Neural crest cell (in vitro differentiated cells): ENCODE measurements at regions not wholly inside any gene's neighbourhood (a gene's known extent, or its start where the extent isn't known, plus 50 kb on each side); places are given as distances from the start of the nearest gene placed in this dataset.

Source experiments
- DNase-seq: peaks from one replicate; pipeline ENCODE4 v3.0.0; 2021; ENCODE audit warnings: low read depth, mixed read lengths, low spot score
- H3K27ac Mint-ChIP-seq: one replicate; pipeline ENCODE4 v1.8.0; 2021; ENCODE audit warnings: mild to moderate bottlenecking, mixed read lengths; ENCODE audit not compliant: unreplicated experiment
- H3K27me3 Mint-ChIP-seq: 2 replicates; pipeline ENCODE4 v1.8.0; 2021; ENCODE audit warnings: low read depth, mild to moderate bottlenecking, mixed read lengths
- H3K36me3 Mint-ChIP-seq: 2 replicates; pipeline ENCODE4 v1.8.0; 2021; ENCODE audit warnings: low read depth, mild to moderate bottlenecking, mixed read lengths
- H3K4me1 Mint-ChIP-seq: 2 replicates; pipeline ENCODE4 v1.8.0; 2021; ENCODE audit warnings: mixed read lengths
- H3K4me3 Mint-ChIP-seq: one replicate; pipeline ENCODE4 v1.8.0; 2021; ENCODE audit warnings: mild to moderate bottlenecking, mixed read lengths
- H3K9me3 Mint-ChIP-seq: 2 replicates; pipeline ENCODE4 v1.8.0; 2021; ENCODE audit warnings: mixed read lengths
- CTCF ChIP-seq: fragments of 200-600 bp; sonication (generic); conservative IDR thresholded peaks from 2 replicates; pipeline ENCODE4 v1.5.0; 2021; ENCODE audit warnings: antibody characterized with exemption, mild to moderate bottlenecking

- no peak for TF ChIP-seq CTCF
- Mint-ChIP-seq H3K27ac (no peak overlapping the region), H3K9me3 (no peaks in the 10 kb centered on the region)
These were observed 278.8 kb downstream of the IRX2 start for GRCh38 chr5:2472670-2473069.

GRCh38 chr5:2471152-2471879 is 280.2 kb downstream of the IRX2 start:
- Mint-ChIP-seq H3K4me1 (peaks cover 11% of the 10 kb centered on the region), H3K27ac (no peak overlapping the region), H3K27me3 (peaks cover 6% of the 10 kb centered on the region), H3K36me3 (no peaks in the 10 kb centered on the region), H3K4me3 (no peak overlapping the region), H3K9me3 (no peaks in the 10 kb centered on the region)
- no peak for TF ChIP-seq CTCF
- no peak for DNase-seq

More at GRCh38 chr5:2472670-2473069, 278.8 kb downstream of the IRX2 start:
- DNase-seq, result no peak
- Mint-ChIP-seq H3K36me3 (no peaks in the 10 kb centered on the region), H3K4me1 (peaks cover 4% of the 10 kb centered on the region), H3K27me3 (peaks cover 6% of the 10 kb centered on the region), H3K4me3 (no peak overlapping the region)

GRCh38 chr5:2466966-2467365 is 284.5 kb downstream of the IRX2 start:
- Mint-ChIP-seq H3K4me3 (no peak overlapping the region), H3K27ac (no peak overlapping the region), H3K27me3 (peaks cover 11% of the 10 kb centered on the region), H3K9me3 (no peaks in the 10 kb centered on the region), H3K36me3 (no peaks in the 10 kb centered on the region), H3K4me1 (peaks cover 19% of the 10 kb centered on the region)
- TF ChIP-seq CTCF, result no peak
- DNase-seq, result no peak

GRCh38 chr5:2465383-2465782 is 286.1 kb downstream of the IRX2 start:
- no peak for TF ChIP-seq CTCF
- Mint-ChIP-seq H3K4me1 (peaks cover 28% of the 10 kb centered on the region), H3K36me3 (no peaks in the 10 kb centered on the region), H3K4me3 (no peak overlapping the region), H3K27ac (no peak overlapping the region), H3K9me3 (no peaks in the 10 kb centered on the region), H3K27me3 (peaks cover 11% of the 10 kb centered on the region)
- no peak for DNase-seq

GRCh38 chr5:2464141-2464540 is 287.3 kb downstream of the IRX2 start:
- no peak for TF ChIP-seq CTCF
- Mint-ChIP-seq H3K36me3 (no peaks in the 10 kb centered on the region), H3K4me3 (no peak overlapping the region), H3K27me3 (peaks cover 17% of the 10 kb centered on the region), H3K27ac (no peak overlapping the region), H3K4me1 (peaks cover 33% of the 10 kb centered on the region), H3K9me3 (no peaks in the 10 kb centered on the region)
- no peak for DNase-seq
